NCI-H748 (cell line): ENCODE measurements at regions not wholly inside any gene's neighbourhood (a gene's known extent, or its start where the extent isn't known, plus 50 kb on each side); places are given as distances from the start of the nearest gene placed in this dataset.

Experiments used
- DNase-seq: peaks from one replicate; lab custom pipeline; 2025; ENCODE audit not compliant: unreplicated experiment; lab: John Stamatoyannopoulos, UW

- no peak for DNase-seq
Observed at GRCh38 chr6:125489579-125490285, 188.0 kb upstream of the HDDC2 start.

- DNase-seq, result no peak
Observed at GRCh38 chr6:125491860-125492618, 190.3 kb upstream of the HDDC2 start.

DNA sequence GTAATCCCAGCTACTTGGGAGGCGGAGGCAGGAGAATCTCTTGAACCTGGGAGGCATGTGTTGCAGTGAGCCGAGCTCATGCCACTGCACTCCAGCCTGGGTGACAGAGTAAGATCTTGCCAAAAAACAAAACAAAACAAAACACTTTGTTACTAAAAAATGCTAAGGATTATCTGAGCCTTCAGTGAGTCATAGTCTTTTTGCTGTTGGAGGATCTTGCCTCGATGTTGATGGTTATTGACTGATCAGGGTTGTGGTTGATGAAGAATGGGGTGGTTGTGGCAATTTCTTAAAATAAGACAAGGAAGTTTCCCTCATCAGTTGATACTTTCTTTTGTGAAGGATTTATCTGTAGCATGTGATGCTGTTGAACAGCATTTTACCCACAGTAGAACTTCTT is 196.8 kb upstream of the HDDC2 start:
- no peak for DNase-seq

- no peak for DNase-seq
Observed at GRCh38 chr6:125499535-125499934, 197.8 kb upstream of the HDDC2 start.

DNA sequence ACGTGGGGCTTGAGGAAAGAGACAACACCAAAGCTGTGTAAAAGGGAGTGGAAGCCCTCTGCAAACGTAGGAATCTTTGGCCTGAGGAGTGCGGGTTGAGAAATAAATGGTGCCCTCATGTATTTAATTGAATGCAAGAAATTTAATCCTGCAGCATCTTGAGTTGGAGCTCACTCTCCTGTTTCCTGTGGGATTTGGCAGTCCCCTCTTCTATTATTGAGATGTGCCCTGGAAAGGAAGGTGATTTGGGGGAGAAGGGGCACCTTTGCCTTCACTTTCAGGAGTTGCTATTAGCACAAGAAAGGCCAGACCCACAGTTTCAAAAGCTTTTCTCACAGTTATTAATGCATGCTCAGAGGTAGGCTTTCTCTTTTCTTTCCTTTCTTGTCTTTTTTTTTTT is 201.4 kb upstream of the HDDC2 start:
- DNase-seq, result no peak

DNA sequence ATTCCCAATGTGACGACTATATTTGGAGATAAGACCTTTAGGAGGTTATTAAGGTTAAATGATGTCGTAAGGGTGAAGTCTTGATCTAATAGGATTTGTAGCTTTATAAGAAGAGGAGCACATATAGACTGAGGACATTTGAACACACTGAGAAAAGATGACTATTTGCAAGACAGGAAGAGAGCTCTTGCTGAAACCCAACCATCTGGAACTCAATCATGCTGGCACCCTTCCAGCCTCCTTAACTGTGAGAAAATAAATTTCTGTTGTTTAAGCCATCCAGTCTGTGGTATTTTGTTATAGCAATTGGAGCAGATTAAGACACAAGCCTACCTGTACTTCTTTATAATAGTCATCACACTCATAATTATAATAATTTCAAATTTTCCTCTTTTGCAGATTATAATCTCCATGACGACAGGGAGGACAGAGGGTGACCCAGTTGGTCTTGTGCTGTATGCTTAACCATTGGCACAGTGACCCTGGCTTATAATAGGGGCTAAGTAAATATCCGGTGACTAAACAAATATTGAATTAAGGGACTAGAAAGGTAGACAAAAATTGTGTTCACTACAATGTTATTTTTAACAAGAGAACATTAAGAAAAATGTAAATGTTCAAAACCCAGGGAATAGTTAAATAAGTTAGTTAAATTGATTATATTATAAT is 206.4 kb upstream of the HDDC2 start:
- peak; percentile 94 for DNase-seq

DNA sequence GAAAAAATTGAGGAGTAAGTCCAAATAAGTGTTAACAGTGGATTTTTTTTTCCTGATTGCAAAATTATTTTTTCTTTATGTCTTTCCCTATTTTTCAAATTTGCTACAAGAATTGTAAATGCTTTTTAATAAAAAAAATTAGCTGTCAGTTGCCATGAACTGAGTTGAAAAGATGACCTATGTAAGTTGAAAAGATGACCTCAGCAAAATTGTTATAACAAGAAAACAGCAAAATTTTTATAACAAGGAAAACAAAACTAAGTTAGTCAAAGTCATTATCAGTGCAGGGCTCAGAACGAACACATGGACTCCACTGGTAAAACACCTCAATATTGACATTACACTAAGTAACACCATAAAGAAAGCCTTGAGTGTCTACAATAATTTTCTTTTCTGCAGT is 207.0 kb upstream of the HDDC2 start:
- peak; percentile 17 for DNase-seq

DNA sequence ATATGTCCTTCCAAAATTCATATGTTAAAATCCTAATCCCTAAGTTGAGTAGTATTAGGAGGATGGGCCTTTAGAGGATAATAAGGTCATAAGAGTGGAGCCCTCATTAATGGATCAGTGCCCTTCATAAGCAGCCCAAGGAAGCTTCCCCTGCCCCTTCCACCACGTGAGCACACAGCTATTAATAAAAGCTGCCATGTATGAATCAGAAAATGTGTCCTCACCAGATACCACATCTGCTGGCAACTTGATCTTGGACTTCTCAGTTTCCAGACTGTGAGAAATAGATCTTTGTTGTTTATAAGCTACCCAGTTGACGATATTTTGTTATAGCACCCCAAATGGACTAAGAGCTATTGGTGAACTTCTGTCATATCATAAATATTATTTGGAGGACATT is 207.7 kb upstream of the HDDC2 start:
- DNase-seq, result no peak

DNA sequence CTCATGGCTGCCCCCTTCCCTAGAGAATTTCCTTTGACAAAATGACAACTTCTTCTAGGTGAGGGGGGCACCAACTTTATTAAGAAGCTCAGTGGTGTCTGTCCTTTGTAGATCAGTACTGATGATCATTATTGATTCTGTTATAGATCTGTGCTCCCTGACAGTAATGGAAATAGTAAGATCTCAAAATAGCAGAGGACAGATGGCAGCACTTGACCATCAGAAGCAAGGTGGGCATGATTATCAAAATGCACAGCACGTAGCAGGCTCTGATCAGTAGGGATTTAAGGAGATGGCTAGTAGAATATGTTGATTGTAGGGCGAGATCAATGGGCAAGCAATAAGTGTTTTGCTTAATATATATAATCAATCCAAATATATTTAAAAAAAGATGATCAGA is 208.6 kb upstream of the HDDC2 start:
- peak; percentile 9 for DNase-seq

GRCh38 chr6:125511809-125512396 is 210.1 kb upstream of the HDDC2 start:
- peak; percentile 86 for DNase-seq

- DNase-seq, result peak; percentile 61
Observed at GRCh38 chr6:125512621-125513020, 210.9 kb upstream of the HDDC2 start.

GRCh38 chr6:125513978-125514377 is 212.2 kb upstream of the HDDC2 start:
- no peak for DNase-seq

DNA sequence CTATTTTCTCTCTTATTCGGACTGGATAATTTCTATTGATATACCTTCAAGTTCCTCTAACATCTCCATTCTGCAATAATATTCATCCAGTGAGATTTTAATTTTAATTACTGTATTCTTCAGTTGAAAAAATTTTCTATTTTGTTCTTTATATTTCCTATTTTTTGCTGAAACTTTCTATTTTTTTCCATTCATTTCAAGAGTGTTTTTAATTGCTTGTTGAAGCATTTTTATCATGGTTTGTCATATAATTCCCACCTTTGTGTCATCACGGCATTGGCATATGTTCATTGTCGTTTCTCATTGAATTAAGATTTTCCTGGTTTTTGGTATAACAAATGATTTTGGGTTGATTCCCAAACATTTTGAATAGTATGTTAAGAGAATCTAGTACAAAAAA is 214.9 kb upstream of the HDDC2 start:
- DNase-seq, result no peak

- DNase-seq, result no peak
Observed at GRCh38 chr6:125519367-125519766, 217.6 kb upstream of the HDDC2 start.

DNA sequence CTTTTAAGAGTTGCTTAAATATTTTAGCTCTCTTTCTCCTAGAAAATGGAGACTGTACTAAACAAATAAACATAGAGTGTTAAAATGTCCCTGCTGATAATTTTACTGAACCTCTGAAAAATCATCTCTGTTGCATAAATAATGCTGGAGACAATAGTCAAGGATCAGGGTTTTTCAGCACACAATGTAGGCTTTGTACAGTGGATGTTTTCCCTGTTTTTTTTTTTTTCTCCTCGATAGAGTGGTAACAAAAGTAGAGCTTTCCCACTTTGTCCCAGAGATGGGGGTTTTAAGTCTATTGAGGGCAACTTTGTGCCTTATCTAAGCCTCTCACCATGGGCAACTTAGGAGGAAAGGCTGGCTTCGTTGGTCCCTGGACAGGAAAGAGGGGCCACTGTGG is 222.6 kb upstream of the HDDC2 start:
- no peak for DNase-seq

- DNase-seq, result no peak
Observed at GRCh38 chr6:125526007-125526720, 223.3 kb upstream of the HEY2 start.

GRCh38 chr6:125528621-125529041 is 220.8 kb upstream of the HEY2 start:
- peak; percentile 29 for DNase-seq

DNA sequence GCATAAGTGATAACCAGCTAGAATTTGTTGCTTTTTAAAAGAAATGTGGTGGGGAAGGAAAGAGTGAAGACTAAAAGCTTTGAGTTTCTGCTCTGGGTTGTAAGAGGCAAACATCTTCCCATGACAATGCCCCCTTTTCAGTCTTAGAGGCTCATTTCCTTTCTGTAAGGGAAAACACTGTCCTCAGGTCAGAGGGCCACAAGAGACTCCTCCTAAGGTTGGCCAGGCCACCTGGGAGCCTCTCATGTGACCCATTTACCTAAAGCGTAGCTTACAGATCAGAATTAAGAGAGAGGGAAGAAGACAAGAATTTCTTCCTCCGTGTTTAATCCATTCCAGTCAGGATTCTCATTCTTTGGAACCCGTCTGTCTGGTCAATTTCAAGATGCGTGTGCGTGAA is 220.4 kb upstream of the HEY2 start:
- DNase-seq, result no peak

- no peak for DNase-seq
Observed at GRCh38 chr6:125533710-125534397, 215.6 kb upstream of the HEY2 start.

- DNase-seq, result no peak
Observed at GRCh38 chr6:125534430-125535263, 214.8 kb upstream of the HEY2 start.
